Body of pancreas (tissue), 4 donors: ENCODE measurements at regions not wholly inside any gene's neighbourhood (a gene's known extent, or its start where the extent isn't known, plus 50 kb on each side); places are given as distances from the start of the nearest gene placed in this dataset.

Experiments
- ATAC-seq: fragments of 150-250 bp; one replicate; pipeline ENCODE4 v1.9.1; 2016
- DNase-seq, 4 donors: peaks; one replicate each; pipeline ENCODE4 v3.0.0-alpha.2; 2019
- H3K27ac ChIP-seq, 4 donors: fragments of 200-600 bp; sonication (generic); 1 replicate in 3 of 4; 2 replicates in 1 of 4; pipeline versions ENCODE4 v1.5.1 to v1.6.1; 2016 to 2019; ENCODE audit warnings: mild to moderate bottlenecking in 1 of 4, mixed read lengths in 1 of 4, moderate library complexity in 1 of 4
- H3K27me3 ChIP-seq, 2 donors: fragments of 200-600 bp; sonication (generic); one replicate each; pipeline ENCODE4 v1.6.0; 2016; ENCODE audit warnings: mild to moderate bottlenecking in 1 of 2
- H3K36me3 ChIP-seq, 2 donors: fragments of 200-600 bp; sonication (generic); replicated peaks in 1 of 2; 2 replicates each; pipeline ENCODE4 v1.5.1; 2016; ENCODE audit warnings: low read depth in 2 of 2; ENCODE audit not compliant: insufficient read depth in 1 of 2
- H3K4me1 ChIP-seq: fragments of 200-600 bp; sonication (generic); one replicate; pipeline ENCODE4 v1.6.0; 2016
- H3K4me3 ChIP-seq, 2 donors: fragments of 200-600 bp; sonication (generic); 1 replicate in 1 of 2; 2 replicates in 1 of 2; pipeline ENCODE4 v1.5.1; 2016 to 2019
- H3K9me3 ChIP-seq, 3 donors: fragments of 200-600 bp; sonication (generic); 1 replicate in 2 of 3; 2 replicates in 1 of 3; pipeline ENCODE4 v1.5.1; 2016
- POLR2A ChIP-seq, 3 donors: fragments of 450-650 bp; IDR thresholded peaks; one replicate each; pipeline ENCODE4 v1.6.1; 2016; ENCODE audit warnings: antibody characterized with exemption in 3 of 3, mild to moderate bottlenecking in 2 of 3
- WGBS, 2 donors: methylation state at CpG; one replicate each; pipeline ENCODE4 v1.1.5; 2017; 5-methylcytosine and 5-hydroxymethylcytosine counted together
- intact Hi-C: fragments of 100-400 bp; cut with DNase I; formaldehyde crosslinking; loops from one replicate; pipeline ENCODE4 v1.15.1; 2023
- TF ChIP-seq, protein P1 (sequence below), 7 experiments: fragments of 450-650 bp in 4 of 7; fragments of 200-600 bp in 3 of 7; sonication (generic) in 3 of 7; IDR thresholded peaks; one replicate each; pipeline ENCODE4 v1.5.1; 2016 to 2019; ENCODE audit warnings: antibody characterized with exemption in 7 of 7

GRCh38 chr4:133467290-133467947 lies 318.3 kb downstream of the PCDH10 start:
- no peaks in the 10 kb centered on the region for H3K27me3 ChIP-seq
- TF ChIP-seq POLR2A (IDR thresholded peaks at IDR 0.05): no peak
- H3K4me3 ChIP-seq: no peak overlapping the region
- WGBS, 2 donors: 31 to 42% methylated on average over 3 of the region's 3 CpGs
- H3K27ac ChIP-seq: no peak overlapping the region
- no peak for DNase-seq
- H3K9me3 ChIP-seq: no peaks in the 10 kb centered on the region
- no peaks in the 10 kb centered on the region for H3K4me1 ChIP-seq
- no peak for ATAC-seq
- intact Hi-C loops: no loop called here
- no peaks in the 10 kb centered on the region for H3K36me3 ChIP-seq

GRCh38 chr4:133465022-133465421 lies 315.9 kb downstream of the PCDH10 start:
- H3K36me3 ChIP-seq: no peaks in the 10 kb centered on the region
- DNase-seq (no peak), ATAC-seq (no peak)
- H3K9me3 ChIP-seq: no peaks in the 10 kb centered on the region
- H3K4me1 ChIP-seq: no peaks in the 10 kb centered on the region
- WGBS, 2 donors: 57 to 73% methylated on average over 4 of the region's 4 CpGs
- no peaks in the 10 kb centered on the region for H3K27me3 ChIP-seq
- no peak overlapping the region for H3K4me3 ChIP-seq
- H3K27ac ChIP-seq: no peak overlapping the region
- intact Hi-C loops: no loop called here
- TF ChIP-seq, protein P1, sequence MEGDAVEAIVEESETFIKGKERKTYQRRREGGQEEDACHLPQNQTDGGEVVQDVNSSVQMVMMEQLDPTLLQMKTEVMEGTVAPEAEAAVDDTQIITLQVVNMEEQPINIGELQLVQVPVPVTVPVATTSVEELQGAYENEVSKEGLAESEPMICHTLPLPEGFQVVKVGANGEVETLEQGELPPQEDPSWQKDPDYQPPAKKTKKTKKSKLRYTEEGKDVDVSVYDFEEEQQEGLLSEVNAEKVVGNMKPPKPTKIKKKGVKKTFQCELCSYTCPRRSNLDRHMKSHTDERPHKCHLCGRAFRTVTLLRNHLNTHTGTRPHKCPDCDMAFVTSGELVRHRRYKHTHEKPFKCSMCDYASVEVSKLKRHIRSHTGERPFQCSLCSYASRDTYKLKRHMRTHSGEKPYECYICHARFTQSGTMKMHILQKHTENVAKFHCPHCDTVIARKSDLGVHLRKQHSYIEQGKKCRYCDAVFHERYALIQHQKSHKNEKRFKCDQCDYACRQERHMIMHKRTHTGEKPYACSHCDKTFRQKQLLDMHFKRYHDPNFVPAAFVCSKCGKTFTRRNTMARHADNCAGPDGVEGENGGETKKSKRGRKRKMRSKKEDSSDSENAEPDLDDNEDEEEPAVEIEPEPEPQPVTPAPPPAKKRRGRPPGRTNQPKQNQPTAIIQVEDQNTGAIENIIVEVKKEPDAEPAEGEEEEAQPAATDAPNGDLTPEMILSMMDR (IDR thresholded peaks at IDR 0.05): no peak
- TF ChIP-seq POLR2A (IDR thresholded peaks at IDR 0.05): no peak

DNA sequence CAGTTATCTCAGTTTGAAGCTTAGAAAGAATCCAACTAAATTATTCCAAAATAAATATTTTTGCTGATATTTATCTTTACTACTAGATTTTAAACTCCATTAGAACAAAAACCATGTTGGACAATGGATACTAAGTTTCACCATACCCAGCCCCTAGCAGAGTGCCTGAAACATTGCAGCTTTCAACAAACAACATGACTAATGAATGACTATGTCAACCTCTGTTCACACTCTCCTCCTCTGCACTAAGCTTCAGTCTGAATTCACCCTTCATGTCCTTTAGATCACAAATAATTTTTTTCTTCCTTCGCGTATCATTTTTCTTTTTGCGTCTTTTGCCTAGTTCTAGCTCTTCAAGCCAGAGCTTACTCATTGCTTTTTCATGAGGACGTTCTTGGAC lies 315.2 kb downstream of the PCDH10 start:
- TF ChIP-seq, protein P1 (IDR thresholded peaks at IDR 0.05): no peak
- TF ChIP-seq POLR2A (IDR thresholded peaks at IDR 0.05): no peak
- no peaks in the 10 kb centered on the region for H3K4me1 ChIP-seq
- DNase-seq: no peak
- H3K4me3 ChIP-seq: no peak overlapping the region
- ATAC-seq: no peak
- WGBS, 2 donors: 76 to 80% methylated on average over 4 of the region's 4 CpGs
- H3K27me3 ChIP-seq: no peaks in the 10 kb centered on the region
- H3K36me3 ChIP-seq: no peaks in the 10 kb centered on the region
- no peaks in the 10 kb centered on the region for H3K9me3 ChIP-seq
- intact Hi-C loops: no loop called here
- no peak overlapping the region for H3K27ac ChIP-seq

DNA sequence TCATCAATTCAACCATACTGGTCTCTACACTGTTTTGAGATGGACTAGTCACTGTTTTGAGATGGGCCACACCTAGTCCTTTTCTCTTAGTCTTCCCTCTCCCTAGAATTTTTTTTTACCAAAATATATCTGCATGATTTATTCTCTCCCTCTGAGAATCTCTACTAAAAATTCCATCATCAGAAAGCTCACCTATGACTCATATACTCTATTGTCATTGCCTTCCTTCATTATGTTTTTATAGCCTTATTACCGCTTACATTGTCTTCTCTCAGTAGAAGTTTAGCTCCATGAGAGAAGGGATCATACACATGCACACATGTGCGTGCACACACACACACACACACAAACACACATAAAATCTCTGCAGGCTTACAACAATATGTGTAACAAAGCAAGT lies 303.6 kb downstream of the PCDH10 start:
- Histone ChIP-seq H3K27ac (no peak overlapping the region), H3K9me3 (no peaks in the 10 kb centered on the region), H3K36me3 (no peaks in the 10 kb centered on the region), H3K4me3 (no peak overlapping the region), H3K27me3 (no peaks in the 10 kb centered on the region), H3K4me1 (no peaks in the 10 kb centered on the region)
- DNase-seq (no peak), ATAC-seq (no peak)
- intact Hi-C loops: no loop called here
- TF ChIP-seq, protein P1 (IDR thresholded peaks at IDR 0.05): no peak
- TF ChIP-seq POLR2A (IDR thresholded peaks at IDR 0.05): no peak
- 75% methylated on average over 2 of the region's 2 CpGs for WGBS, 2 donors

- Histone ChIP-seq H3K4me3 (no peak overlapping the region), H3K4me1 (no peaks in the 10 kb centered on the region), H3K27me3 (no peaks in the 10 kb centered on the region), H3K36me3 (no peaks in the 10 kb centered on the region), H3K9me3 (no peaks in the 10 kb centered on the region), H3K27ac (no peak overlapping the region)
- WGBS, 2 donors: 79 to 93% methylated on average over 16 to 17 of the region's 17 CpGs
- no peak for ATAC-seq
- TF ChIP-seq, protein P1 (IDR thresholded peaks at IDR 0.05): no peak
- no peak for TF ChIP-seq POLR2A (IDR thresholded peaks at IDR 0.05)
- no peak for DNase-seq
- intact Hi-C loops: no loop called here
Measured at GRCh38 chr4:133450813-133451212, 301.7 kb downstream of the PCDH10 start.
